Gastrocnemius medialis (tissue), 4 donors: ENCODE measurements at regions not wholly inside any gene's neighbourhood (a gene's known extent, or its start where the extent isn't known, plus 50 kb on each side); places are given as distances from the start of the nearest gene placed in this dataset.

Source experiments
- CTCF ChIP-seq, 5 experiments: fragments of 450-650 bp in 3 of 5; fragments of 200-600 bp in 2 of 5; sonication (generic) in 2 of 5; IDR thresholded peaks in 4 of 5; conservative IDR thresholded peaks in 1 of 5; 1 replicate in 4 of 5; 2 replicates in 1 of 5; pipeline ENCODE4 v1.5.1; 2016 to 2019; ENCODE audit warnings: antibody characterized with exemption in 5 of 5, mild to moderate bottlenecking in 3 of 5, moderate library complexity in 3 of 5
- POLR2A ChIP-seq, 2 donors: fragments of 450-650 bp; IDR thresholded peaks; one replicate each; pipeline ENCODE4 v1.6.1; 2017; ENCODE audit warnings: antibody characterized with exemption in 2 of 2, mild to moderate bottlenecking in 2 of 2, moderate library complexity in 2 of 2

DNA sequence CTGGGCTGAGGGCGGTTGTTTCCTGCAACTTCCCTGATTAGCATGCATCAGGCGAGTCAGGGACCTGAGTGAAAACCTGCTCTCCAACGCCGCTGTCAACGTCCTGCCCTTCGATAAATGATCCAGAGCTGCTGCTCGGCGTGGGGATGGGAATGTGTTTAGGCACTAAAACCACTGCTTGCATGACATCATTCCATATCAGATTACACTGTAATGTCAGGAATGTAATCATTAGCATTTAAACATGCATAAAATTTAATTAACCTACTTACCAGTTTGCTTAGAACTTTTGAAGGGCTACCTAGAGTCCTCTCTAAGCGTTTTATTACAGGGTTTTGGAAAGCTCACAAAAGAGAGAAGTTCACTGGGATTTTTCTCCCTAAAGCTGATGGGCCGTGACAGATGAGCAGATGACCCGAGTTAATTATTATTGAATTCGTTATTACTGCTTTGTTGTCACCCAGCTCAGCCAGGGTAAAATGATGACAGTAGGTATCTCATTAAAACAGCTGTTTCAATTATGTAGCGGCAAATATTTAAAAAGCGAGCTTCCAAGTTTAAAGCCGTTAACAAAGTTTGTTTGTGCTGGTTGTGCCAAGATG, 685.6 kb upstream of the SALL3 start:
- TF ChIP-seq CTCF (IDR thresholded peaks at IDR 0.05 in 4 of 5, conservative IDR thresholded peaks at IDR 0.05 in 1 of 5) (no peak), POLR2A (IDR thresholded peaks at IDR 0.05) (no peak)
